Left kidney (tissue), 1 donor: ENCODE measurements at regions not wholly inside any gene's neighbourhood (a gene's known extent, or its start where the extent isn't known, plus 50 kb on each side); places are given as distances from the start of the nearest gene placed in this dataset.
A peak's percentile ranks its signal among the peaks of the same experiment; 100 is the strongest.
"Not testable (repeated sequence)": the region's sequence is repeated elsewhere in the genome, so short reads cannot be mapped to it uniquely, and the experiment has no call there.

Experiments
- DNase-seq: peaks from one replicate; pipeline ENCODE4 v3.0.0-alpha.2; 2013

- DNase-seq = no peak
Observed at GRCh38 chr1:182227864-182228547, 163.6 kb downstream of the GLUL start.

GRCh38 chr1:182226618-182227017 lies 165.0 kb downstream of the GLUL start:
- no peak for DNase-seq

DNA sequence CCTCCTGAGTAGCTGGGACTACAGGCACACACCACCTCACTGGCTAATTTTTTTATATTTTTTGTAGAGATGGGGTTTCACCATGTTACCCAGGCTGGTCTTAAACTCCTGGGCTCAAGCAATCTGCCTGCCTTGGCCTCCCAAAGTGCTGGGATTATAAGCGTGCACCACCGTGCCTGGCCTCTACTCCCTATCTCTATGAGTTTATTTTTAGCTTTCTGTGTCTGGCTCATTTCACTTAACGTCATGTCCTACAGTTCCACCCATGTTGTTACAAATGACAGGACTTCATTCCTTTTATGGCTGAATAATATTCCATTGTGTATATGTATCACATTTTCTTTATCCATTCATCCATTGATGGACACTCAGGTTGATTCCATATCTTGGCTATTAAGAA lies 164.2 kb upstream of the ZNF648 start:
- DNase-seq = not testable (repeated sequence)

DNA sequence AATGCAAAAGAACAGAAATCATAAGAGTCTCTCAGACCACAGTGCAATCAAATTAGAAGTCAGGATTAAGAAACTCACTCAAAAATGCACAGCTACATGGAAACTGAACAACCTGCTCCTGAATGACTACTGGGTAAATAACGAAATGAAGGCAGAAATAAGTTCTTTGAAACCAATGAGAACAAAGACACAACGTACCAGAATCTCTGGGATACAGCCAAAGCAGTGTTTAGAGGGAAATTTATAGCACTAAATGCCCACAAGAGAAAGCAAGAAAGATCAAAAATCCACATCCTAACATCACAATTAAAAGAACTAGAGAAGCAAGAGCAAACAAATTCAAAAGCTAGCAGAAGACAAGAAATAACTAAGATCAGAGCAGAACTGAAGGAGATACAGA lies 160.5 kb upstream of the ZNF648 start:
- not testable (repeated sequence) for DNase-seq

DNA sequence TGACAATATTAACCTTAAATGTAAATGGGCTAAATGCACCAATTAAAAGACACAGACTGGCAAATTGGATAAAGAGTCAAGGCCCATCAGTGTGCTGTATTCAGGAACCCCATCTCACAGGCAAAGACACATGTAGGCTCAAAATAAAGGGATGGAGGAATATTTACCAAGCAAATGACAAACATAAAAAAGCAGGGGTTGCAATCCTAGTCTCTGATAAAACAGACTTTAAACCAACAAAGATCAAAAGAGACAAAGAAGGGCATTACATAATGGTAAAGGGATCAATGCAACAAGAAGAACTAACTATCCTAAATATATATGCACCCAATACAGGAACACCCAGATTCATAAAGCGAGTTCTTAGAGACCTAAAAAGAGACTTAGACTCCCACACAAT lies 159.9 kb upstream of the ZNF648 start:
- not testable (repeated sequence) for DNase-seq

DNA sequence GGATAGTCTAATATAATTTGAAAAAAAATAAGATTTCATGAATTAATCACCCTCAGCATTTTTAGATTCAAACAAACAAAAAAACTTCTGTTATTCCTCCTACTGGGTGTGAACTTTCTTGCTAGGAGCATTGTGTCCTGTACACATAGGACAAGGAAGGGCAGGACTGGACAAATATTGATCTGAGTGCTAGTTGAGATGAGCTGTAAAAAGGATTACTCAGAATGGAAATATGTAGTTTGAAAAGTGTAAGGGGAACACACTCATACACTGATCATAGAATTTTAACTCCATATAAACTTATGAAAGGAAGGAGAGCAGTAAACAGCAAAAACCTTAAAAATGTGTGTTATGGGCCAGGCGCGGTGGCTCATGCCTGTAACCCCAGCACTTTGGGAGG lies 156.5 kb upstream of the ZNF648 start:
- DNase-seq = no peak

- no peak for DNase-seq
Observed at GRCh38 chr1:182217071-182217470, 155.6 kb upstream of the ZNF648 start.

DNA sequence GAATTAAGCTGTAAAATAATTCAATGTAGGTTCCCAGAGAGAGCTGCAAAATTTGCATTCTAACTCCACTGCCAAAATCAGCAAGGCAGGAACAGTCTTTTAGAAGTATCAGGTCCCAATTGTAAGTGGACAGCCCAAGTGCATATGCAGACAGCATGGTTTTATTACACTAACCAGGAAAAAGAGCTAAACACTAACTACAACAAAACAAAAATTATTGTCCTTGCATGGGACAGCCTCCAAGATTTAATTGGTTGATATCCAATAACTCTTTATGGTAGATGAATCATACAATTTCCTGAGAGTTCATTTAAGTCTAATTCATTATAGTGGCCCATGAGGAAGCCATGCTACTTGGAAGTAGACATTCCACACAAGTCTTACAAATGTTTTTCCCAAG lies 154.3 kb upstream of the ZNF648 start:
- peak; percentile 26 for DNase-seq

DNA sequence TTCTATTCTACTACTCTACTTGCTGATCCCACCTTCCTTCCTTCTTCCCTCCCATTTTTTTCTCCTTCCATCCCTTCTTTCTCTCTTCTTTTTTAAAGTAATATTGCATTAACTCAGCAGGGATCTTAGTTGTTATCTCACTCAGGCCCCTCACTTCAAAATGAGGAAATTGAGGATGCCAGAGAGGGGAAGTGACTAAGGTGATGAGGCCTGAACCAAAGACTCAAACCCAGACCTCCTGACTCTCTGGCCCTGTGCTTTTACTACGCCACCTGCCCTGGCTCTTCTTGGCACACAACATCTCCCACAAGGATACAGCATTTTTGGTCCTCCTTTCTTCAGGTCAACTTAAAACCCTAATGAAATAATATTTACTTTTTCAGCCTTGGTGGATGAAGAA lies 151.7 kb upstream of the ZNF648 start:
- DNase-seq = no peak

DNA sequence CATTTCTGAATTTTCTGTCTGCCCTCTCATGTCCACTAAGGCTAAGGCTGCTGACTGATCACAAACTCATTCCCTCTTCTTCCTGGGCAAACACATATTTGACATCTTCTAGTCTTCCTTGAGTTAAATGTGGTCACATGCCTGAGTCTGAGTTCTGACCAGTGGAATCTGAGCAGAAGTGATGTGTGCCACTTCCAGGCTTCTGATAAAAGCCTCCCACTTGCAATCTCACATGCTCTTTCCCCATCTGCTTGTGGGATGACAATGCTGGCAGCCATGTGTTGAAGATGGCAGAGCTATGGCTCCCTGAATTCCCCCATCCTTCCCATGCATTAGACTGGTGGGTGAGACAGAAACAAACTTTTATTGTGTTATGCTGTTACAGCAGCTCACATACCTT lies 149.9 kb upstream of the ZNF648 start:
- DNase-seq = no peak

DNA sequence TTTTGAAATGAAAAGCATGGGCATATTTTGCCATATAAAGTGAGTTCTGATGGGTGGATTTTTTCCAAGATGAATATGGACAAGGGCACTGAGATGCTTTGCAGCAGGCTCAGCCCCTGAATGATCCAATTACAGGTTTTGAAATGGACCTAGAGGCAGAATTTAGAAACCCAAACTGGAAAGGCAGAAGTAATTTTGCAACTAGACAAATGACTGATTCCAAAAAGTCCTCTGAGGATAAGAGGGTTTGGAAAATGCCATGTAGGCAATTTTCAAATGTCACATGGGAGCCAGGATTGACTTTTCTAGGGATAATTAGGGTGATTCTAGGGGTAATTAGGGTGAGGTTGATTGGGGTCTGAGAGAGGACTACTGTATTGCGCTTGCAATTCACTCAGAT lies 148.9 kb upstream of the ZNF648 start:
- no peak for DNase-seq

GRCh38 chr1:182207300-182207699 lies 145.8 kb upstream of the ZNF648 start:
- no peak for DNase-seq

DNA sequence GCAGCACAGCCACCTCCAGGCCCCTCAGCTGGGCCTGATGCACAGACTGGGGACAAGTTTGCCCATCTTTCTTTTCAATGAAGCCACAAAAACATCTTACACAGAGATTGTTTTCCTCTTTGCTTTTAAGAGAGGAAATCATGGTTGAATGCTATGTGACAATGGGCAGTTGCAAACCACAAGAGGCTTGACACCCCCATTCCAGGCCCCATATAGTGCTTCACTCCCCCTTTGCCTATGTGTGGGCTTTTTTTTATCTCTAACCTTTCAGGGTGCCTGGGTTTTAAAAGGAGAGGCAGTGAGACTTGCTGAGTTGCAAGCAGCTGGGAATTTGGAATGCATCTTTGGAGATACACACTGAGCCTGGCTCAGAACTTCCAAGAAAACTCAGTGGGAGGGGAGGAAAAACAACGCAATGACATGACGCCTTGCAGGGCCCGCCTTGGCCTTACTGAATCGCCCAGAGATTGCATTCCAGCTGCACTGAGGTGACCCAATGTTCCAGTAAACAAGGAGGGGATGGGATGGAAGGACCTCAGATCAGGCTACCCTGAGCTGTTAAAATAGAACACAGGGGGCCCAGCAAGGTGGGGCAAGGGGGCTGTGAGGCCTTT lies 145.2 kb upstream of the ZNF648 start:
- DNase-seq = no peak

- no peak for DNase-seq
Observed at GRCh38 chr1:182205351-182206022, 144.0 kb upstream of the ZNF648 start.

GRCh38 chr1:182203191-182203875 lies 141.8 kb upstream of the ZNF648 start:
- no peak for DNase-seq

DNA sequence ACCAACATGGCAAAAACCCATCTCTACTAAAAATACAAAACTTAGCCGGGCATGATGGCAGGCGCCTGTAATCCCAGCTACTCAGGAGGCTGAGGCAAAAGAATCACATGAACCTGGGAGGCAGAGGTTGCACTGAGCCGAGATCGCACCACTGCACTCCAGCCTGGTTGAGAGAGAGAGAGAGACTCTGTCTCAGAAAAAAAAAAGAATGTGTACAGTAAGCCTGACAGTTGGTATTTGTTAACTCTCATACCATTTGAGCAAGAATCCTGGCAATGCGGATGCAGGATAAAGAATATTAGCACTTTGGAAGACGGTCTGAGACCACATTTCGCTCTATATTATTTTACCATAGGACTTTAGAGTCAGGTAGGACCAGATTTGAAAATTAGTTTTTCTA lies 140.0 kb upstream of the ZNF648 start:
- not testable (repeated sequence) for DNase-seq

GRCh38 chr1:182200025-182200812 lies 138.7 kb upstream of the ZNF648 start:
- no peak for DNase-seq

DNA sequence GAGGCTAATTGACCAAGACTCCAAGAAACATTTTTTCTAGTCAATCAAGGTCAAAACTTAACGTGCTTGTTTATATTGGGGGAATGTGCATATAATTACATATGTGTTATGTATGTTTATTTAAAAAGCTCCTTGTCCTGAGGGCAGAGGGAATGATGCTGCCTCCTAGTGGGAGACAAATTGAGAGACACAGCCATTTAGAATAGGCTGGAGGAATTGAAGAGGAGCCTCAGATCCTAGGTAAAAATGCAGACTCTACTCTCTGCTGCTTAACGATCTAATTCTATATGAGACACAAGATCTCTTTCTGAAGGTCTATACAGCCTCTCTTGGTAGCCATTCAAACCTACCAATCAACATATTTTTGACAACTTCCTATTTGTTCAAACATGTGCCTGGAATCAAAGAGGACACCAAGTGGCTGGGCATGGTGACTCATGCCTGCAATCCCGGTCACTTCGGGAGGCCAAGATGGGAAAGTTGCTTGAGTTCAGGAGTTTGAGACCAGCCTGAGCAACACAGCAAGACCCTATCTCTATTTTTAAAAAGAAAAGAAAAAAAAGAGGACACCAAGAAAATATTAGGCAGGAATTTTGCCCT lies 136.6 kb upstream of the ZNF648 start:
- DNase-seq = no peak

DNA sequence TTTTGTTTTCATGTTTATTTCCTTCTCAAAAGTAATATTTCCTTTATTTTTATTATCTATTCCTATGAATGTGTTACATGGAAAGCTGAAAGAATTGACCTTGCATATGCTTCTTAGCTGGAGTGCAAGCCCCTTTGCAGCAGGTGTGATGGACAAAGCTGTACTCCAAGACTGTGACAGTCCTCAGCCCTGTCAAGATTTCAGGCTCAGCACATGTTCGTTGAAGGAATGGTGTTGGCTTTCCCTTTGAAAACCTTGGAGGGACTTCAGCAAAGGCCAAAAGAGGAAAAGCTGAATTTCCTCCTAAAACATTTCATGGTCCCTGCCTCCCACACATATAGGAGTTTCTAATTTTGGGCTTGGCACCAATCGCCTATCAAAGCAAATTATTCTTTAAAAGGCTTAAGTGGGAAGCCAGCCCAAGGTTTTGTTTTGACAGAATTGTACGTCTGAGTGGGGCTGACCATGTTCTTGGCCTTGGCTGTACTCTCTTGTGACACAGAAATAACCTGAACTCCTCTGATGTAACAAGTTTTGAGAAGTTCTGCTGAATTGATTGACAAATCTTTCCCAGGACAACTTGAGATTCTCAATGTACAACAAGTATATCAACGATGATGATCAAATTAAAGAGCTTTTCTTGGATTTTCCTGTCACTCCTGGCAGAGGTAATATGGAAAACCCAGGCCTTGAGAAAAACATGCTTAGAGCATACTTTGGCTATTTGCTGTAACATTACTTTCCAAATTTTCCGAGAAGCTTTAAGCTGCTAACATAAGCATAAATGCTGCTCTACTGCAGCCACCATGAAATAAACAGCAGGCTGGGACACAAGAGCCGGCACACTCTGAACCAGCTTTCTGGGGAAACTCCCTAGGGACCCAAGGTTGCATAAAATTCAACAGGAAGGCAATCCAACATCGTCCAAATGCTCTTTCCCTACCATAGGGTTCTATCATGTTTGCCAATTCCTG lies 135.7 kb upstream of the ZNF648 start:
- DNase-seq = no peak

DNA sequence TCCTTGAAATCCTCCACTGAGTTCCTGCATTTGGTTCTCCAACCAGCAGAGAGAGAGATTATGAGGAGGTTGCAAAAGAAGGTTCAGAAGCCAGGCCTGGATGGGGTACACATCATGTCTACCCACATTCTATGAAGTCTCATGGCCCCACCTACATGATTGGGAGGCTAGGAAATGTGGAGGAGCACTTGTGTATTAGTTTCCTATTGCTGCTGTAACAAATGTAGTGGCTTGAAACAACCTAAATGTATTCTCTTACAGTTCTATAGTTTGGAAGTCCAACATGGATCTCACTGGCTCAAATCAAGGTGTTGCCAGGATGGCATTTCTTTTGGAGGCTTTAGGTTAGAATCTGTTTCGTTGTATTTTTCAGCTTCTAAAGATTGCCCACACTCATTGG lies 134.2 kb upstream of the ZNF648 start:
- no peak for DNase-seq
